Transverse colon (tissue), 4 donors: ENCODE measurements at regions not wholly inside any gene's neighbourhood (a gene's known extent, or its start where the extent isn't known, plus 50 kb on each side); places are given as distances from the start of the nearest gene placed in this dataset.

Experiments
- DNase-seq: peaks from one replicate; pipeline ENCODE4 v3.0.0-alpha.2; 2019
- H3K27ac ChIP-seq, 4 donors: fragments of 200-600 bp; sonication (generic); 2 replicates each; pipeline ENCODE4 v1.5.1; 2016 to 2018; ENCODE audit warnings: inconsistent platforms in 4 of 4
- H3K27me3 ChIP-seq: fragments of 200-600 bp; sonication (generic); 2 replicates; pipeline ENCODE4 v1.5.1; 2017; ENCODE audit warnings: inconsistent platforms
- H3K36me3 ChIP-seq, 4 donors: fragments of 200-600 bp; sonication (generic); 2 replicates each; pipeline ENCODE4 v1.5.1; 2017 to 2019; ENCODE audit warnings: inconsistent platforms in 4 of 4
- H3K4me1 ChIP-seq, 4 donors: fragments of 200-600 bp; sonication (generic); 2 replicates each; pipeline ENCODE4 v1.5.1; 2017 to 2020; ENCODE audit warnings: inconsistent platforms in 4 of 4
- H3K4me3 ChIP-seq, 4 donors: fragments of 200-600 bp; sonication (generic); 1 replicate in 1 of 4; 2 replicates in 3 of 4; pipeline versions ENCODE4 v1.5.1 to v1.6.1; 2017 to 2019; ENCODE audit warnings: inconsistent platforms in 4 of 4
- H3K9me3 ChIP-seq, 2 donors: fragments of 200-600 bp; sonication (generic); 2 replicates each; pipeline ENCODE4 v1.5.1; 2017 to 2019; ENCODE audit warnings: inconsistent platforms in 2 of 2
- EP300 ChIP-seq: sonication (generic); formaldehyde crosslinking; IDR thresholded peaks from one replicate; pipeline ENCODE4 v1.6.1; 2017; ENCODE audit warnings: antibody characterized with exemption, low read depth
- POLR2A ChIP-seq: fragments of 450-650 bp; IDR thresholded peaks from one replicate; pipeline ENCODE4 v1.6.1; 2016; ENCODE audit warnings: antibody characterized with exemption, mild to moderate bottlenecking, moderate library complexity
- POLR2AphosphoS5 ChIP-seq, 3 donors: sonication (generic); formaldehyde crosslinking; IDR thresholded peaks; one replicate each; pipeline ENCODE4 v1.6.1; 2016; ENCODE audit warnings: antibody characterized with exemption in 3 of 3
- WGBS, 2 donors: methylation state at CpG; one replicate each; pipeline ENCODE4 v1.1.5; 2018; ENCODE audit warnings: low coverage in 1 of 2; 5-methylcytosine and 5-hydroxymethylcytosine counted together
- in situ Hi-C, 4 donors: fragments of 200-750 bp; cut with MboI; loops; one replicate each; pipeline versions ENCODE4 v1.15.0 to v1.15.1; 2017; ENCODE audit warnings: low sequenced_read_pairs in 3 of 4, low pct_ligation_motif_present in 1 of 4, low pct_unique_long_range_greater_than_20kb in 1 of 4
- intact Hi-C: fragments of 100-400 bp; cut with DNase I; formaldehyde crosslinking; loops from one replicate; pipeline ENCODE4 v1.15.1; 2023; ENCODE audit warnings: low total_unique reads
- TF ChIP-seq, protein P1 (sequence below), 5 experiments: fragments of 200-600 bp in 3 of 5; fragments of 450-650 bp in 2 of 5; sonication (generic) in 3 of 5; IDR thresholded peaks; 1 replicate in 2 of 5; 2 replicates in 3 of 5; pipeline ENCODE4 v1.5.1; 2016 to 2017; ENCODE audit warnings: antibody characterized with exemption in 5 of 5, inconsistent platforms in 3 of 5, mild to moderate bottlenecking in 2 of 5, moderate library complexity in 1 of 5

DNA sequence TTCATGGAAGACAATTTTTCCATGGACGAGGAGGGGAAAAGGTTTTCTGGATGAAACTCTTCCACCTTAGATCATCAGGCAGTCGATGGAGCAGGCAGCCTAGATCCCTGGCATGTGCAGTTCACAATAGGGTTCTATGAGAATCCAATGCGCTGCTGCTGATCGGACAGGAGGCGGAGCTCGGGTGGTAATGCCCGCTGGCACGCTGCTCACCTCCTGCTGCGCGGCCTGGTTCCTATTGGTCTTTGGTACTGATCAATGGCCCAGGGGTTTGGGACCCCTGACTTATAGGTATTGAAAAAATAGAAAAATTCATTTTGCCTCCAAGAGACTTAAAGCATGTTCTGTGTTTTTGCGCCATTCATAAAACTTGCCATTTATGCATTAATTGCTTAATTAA, 793.9 kb upstream of the NR2F2 start:
- no peak overlapping the region for H3K4me3 ChIP-seq
- no peaks in the 10 kb centered on the region for H3K27me3 ChIP-seq
- in situ Hi-C loops (no loop called here), intact Hi-C loops (no loop called here)
- H3K4me1 ChIP-seq, result no peaks in the 10 kb centered on the region
- no peak for DNase-seq
- no peaks in the 10 kb centered on the region for H3K36me3 ChIP-seq
- no peaks in the 10 kb centered on the region for H3K9me3 ChIP-seq
- 94 to 100% methylated on average over 1 to 11 of the region's 11 CpGs for whole genome bisulfite sequencing, 2 donors
- H3K27ac ChIP-seq, result no peak overlapping the region
- TF ChIP-seq, protein P1, sequence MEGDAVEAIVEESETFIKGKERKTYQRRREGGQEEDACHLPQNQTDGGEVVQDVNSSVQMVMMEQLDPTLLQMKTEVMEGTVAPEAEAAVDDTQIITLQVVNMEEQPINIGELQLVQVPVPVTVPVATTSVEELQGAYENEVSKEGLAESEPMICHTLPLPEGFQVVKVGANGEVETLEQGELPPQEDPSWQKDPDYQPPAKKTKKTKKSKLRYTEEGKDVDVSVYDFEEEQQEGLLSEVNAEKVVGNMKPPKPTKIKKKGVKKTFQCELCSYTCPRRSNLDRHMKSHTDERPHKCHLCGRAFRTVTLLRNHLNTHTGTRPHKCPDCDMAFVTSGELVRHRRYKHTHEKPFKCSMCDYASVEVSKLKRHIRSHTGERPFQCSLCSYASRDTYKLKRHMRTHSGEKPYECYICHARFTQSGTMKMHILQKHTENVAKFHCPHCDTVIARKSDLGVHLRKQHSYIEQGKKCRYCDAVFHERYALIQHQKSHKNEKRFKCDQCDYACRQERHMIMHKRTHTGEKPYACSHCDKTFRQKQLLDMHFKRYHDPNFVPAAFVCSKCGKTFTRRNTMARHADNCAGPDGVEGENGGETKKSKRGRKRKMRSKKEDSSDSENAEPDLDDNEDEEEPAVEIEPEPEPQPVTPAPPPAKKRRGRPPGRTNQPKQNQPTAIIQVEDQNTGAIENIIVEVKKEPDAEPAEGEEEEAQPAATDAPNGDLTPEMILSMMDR (IDR thresholded peaks at IDR 0.05), result no peak
- no peak for TF ChIP-seq POLR2AphosphoS5 (IDR thresholded peaks at IDR 0.05)
- TF ChIP-seq POLR2A, result no peak

DNA sequence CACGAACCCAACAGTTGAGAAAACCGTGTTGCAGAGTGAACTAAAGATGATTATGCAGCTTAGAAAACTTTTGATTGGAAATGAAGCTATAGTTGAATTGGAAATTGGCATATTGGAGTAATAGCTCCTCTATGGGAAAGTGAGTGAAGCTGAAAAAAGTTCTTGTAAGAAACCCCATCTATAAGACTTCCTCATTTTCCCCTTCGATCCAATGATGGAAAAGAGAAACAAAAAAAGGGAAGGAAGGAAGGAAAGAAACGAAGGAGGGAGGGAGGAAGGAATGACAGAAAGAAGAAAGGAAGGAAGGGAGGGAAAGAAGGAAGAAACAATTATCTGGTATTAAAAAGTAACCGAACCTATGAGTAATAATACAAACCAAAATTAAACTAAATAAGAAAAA, 791.8 kb upstream of the NR2F2 start:
- Histone ChIP-seq H3K27me3 (no peaks in the 10 kb centered on the region), H3K36me3 (no peaks in the 10 kb centered on the region), H3K9me3 (no peaks in the 10 kb centered on the region), H3K4me3 (no peak overlapping the region), H3K27ac (no peak overlapping the region), H3K4me1 (no peaks in the 10 kb centered on the region)
- TF ChIP-seq EP300 (no peak), POLR2A (no peak), POLR2AphosphoS5 (IDR thresholded peaks at IDR 0.05) (no peak)
- TF ChIP-seq, protein P1 (IDR thresholded peaks at IDR 0.05), result no peak
- intact Hi-C loops, result no loop called here
- 63 to 77% methylated on average over 5 of the region's 5 CpGs for WGBS, 2 donors
- no peak for DNase-seq
- in situ Hi-C loops, result no loop called here

DNA sequence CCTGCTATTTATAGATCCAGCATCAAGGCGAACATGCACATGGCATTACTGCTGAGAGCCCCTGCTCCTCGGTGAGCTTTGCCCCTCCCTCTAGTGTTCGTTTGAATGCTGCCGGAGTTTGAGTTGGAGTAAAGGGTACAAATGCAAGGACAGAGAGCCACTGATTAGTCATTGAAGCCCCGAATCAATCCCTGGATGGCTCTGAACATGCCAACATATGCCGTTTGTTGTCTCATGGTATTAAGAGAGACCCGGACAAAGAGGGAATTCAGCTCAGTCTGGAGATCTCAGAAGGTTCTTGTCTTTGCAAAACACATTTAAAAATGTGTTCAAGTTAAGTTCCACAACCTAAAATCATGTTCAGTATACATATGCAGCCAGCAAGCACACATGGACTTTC, 789.2 kb upstream of the NR2F2 start:
- Histone ChIP-seq H3K9me3 (no peaks in the 10 kb centered on the region), H3K4me3 (no peak overlapping the region), H3K4me1 (no peaks in the 10 kb centered on the region), H3K27ac (no peak overlapping the region), H3K36me3 (no peaks in the 10 kb centered on the region), H3K27me3 (no peaks in the 10 kb centered on the region)
- WGBS, 2 donors, result 63% methylated on average over 2 to 7 of the region's 7 CpGs
- intact Hi-C loops, result no loop called here
- in situ Hi-C loops, result no loop called here
- no peak for DNase-seq
- no peak for TF ChIP-seq POLR2AphosphoS5 (IDR thresholded peaks at IDR 0.05)
- no peak for TF ChIP-seq EP300
- TF ChIP-seq, protein P1 (IDR thresholded peaks at IDR 0.05), result no peak
- TF ChIP-seq POLR2A, result no peak

DNA sequence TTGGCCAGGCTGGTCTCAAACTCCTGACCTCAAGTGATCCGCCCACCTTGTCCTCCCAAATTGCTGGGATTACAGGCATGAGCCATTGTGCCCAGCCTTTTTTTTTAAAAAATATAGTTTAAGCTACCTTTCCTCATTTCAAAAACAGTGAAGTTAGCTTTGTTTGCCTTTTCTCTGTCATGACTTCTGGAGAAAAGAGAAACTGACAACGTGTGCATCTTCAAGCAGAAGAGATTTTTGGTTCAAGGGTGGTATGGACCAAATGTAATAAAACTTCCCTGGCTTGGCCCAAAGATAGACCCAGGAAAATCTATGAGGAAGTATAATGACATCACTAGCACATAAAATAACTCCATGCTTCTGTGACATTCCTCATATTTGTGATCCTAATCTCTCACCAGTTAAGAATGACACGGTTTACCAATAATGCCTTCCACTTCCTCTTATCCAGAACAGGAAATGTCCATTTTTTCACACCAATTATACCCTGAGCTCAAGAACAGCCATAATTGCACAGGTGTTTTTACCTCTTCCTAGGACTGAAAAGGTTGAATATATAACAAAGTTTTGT, 781.2 kb upstream of the NR2F2 start:
- in situ Hi-C loops, result no loop called here
- no peak overlapping the region for H3K4me3 ChIP-seq
- 49 to 59% methylated on average over 3 of the region's 3 CpGs for WGBS, 2 donors

More for the DNA sequence above, 781.2 kb upstream of the NR2F2 start:
- intact Hi-C loops, result no loop called here
- H3K4me1 ChIP-seq, result no peaks in the 10 kb centered on the region
- no peak for DNase-seq
- no peaks in the 10 kb centered on the region for H3K36me3 ChIP-seq
- H3K9me3 ChIP-seq, result no peaks in the 10 kb centered on the region
- H3K27ac ChIP-seq, result no peak overlapping the region
- no peaks in the 10 kb centered on the region for H3K27me3 ChIP-seq
- TF ChIP-seq EP300 (no peak), POLR2A (no peak), POLR2AphosphoS5 (IDR thresholded peaks at IDR 0.05) (no peak)
- TF ChIP-seq, protein P1 (IDR thresholded peaks at IDR 0.05), result no peak
